ENCODE measurements at regions not wholly inside any gene's neighbourhood (a gene's known extent, or its start where the extent isn't known, plus 50 kb on each side); places are given as distances from the start of the nearest gene placed in this dataset.

GRCh38 chr2:181832015-181832414, 59.5 kb upstream of the ITPRID2 start:
- no peak overlapping the region for H3K4me3 ChIP-seq
- H3K27ac ChIP-seq: no peak overlapping the region
- H3K36me3 ChIP-seq: no peaks in the 10 kb centered on the region
- no peak for TF ChIP-seq CTCF (IDR thresholded peaks at IDR 0.05)
- H3K27me3 ChIP-seq: no peaks in the 10 kb centered on the region
- intact Hi-C loops (cut with DNase I; ENCODE audit: low total_unique reads): no loop called here
- H3K9me3 ChIP-seq: no peaks in the 10 kb centered on the region
- no peak for DNase-seq
- H3K4me1 ChIP-seq: no peaks in the 10 kb centered on the region

- Histone ChIP-seq H3K4me3 (no peak overlapping the region), H3K27ac (no peak overlapping the region), H3K36me3 (no peaks in the 10 kb centered on the region), H3K9me3 (no peaks in the 10 kb centered on the region), H3K27me3 (no peaks in the 10 kb centered on the region), H3K4me1 (no peaks in the 10 kb centered on the region)
- TF ChIP-seq CTCF (IDR thresholded peaks at IDR 0.05): no peak
- intact Hi-C loops (cut with DNase I; ENCODE audit: low total_unique reads): no loop called here
- no peak for DNase-seq
Observed at GRCh38 chr2:181836583-181836982, 54.9 kb upstream of the ITPRID2 start.

- intact Hi-C loops (cut with DNase I; ENCODE audit: low total_unique reads): no loop called here
- DNase-seq: no peak
- Histone ChIP-seq H3K27ac (no peak overlapping the region), H3K9me3 (no peaks in the 10 kb centered on the region), H3K4me3 (no peak overlapping the region), H3K36me3 (no peaks in the 10 kb centered on the region), H3K4me1 (no peaks in the 10 kb centered on the region), H3K27me3 (no peaks in the 10 kb centered on the region)
- TF ChIP-seq CTCF (IDR thresholded peaks at IDR 0.05): no peak
Observed at GRCh38 chr2:181837563-181837962, 54.0 kb upstream of the ITPRID2 start.

DNA sequence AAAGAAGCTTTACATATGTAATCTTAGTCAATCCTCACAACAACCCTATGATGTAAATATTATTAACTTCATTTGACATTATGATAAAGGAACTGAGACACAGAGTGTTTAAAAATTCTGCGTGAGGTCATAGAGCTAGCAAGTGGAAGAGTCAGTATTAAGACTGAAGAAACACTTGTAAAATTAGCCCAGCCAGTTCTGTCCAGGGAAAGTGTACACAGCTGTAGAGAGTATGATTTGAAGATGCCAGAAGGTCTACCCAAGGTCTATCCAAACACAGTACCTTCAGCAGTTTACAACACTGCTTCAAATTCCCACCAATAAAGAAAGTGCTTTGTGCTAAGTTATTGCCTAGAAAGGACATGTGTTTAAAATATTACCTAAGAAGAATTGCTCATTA, 51.7 kb upstream of the ITPRID2 start:
- Histone ChIP-seq H3K4me3 (no peak overlapping the region), H3K4me1 (no peaks in the 10 kb centered on the region), H3K36me3 (no peaks in the 10 kb centered on the region), H3K9me3 (no peaks in the 10 kb centered on the region), H3K27ac (no peak overlapping the region), H3K27me3 (no peaks in the 10 kb centered on the region)
- TF ChIP-seq CTCF (IDR thresholded peaks at IDR 0.05): no peak
- no peak for DNase-seq
- intact Hi-C loops (cut with DNase I; ENCODE audit: low total_unique reads): no loop called here

DNA sequence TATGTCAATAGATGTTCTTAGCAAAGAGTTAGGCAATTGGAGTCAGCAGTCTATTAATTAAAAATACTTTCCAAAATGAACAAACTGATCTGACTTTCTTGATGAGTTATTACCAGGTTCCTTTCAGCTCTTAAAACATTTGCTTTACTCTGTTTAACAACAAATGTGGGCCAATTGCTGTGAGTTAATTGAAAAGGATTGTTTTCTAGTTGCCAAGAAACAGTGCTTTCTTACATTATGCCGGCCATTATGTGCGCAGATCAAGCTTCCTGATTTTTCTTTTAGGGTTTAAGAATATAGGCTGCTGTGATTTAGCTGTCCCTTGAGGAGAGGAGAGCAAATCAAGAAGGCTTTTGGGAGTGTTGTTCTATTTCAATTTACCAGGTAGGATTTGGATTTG, 50.5 kb upstream of the ITPRID2 start:
- DNase-seq: no peak
- no peak for TF ChIP-seq CTCF (IDR thresholded peaks at IDR 0.05)
- no peaks in the 10 kb centered on the region for H3K27me3 ChIP-seq
- intact Hi-C loops (cut with DNase I; ENCODE audit: low total_unique reads): no loop called here
- H3K4me1 ChIP-seq: no peaks in the 10 kb centered on the region
- no peak overlapping the region for H3K4me3 ChIP-seq
- no peaks in the 10 kb centered on the region for H3K36me3 ChIP-seq
- no peak overlapping the region for H3K27ac ChIP-seq
- H3K9me3 ChIP-seq: no peaks in the 10 kb centered on the region

All from tibial artery (tissue), 4 donors.